ENCODE measurements at regions not wholly inside any gene's neighbourhood (a gene's known extent, or its start where the extent isn't known, plus 50 kb on each side); places are given as distances from the start of the nearest gene placed in this dataset.

GRCh38 chr7:17075601-17076255 is 193.9 kb upstream of the AGR3 start:
- H3K36me3 ChIP-seq (ENCODE audit: control insufficient read depth in 3 of 3, insufficient read depth in 3 of 3, low read length in 3 of 3): no peaks in the 10 kb centered on the region
- H3K27me3 ChIP-seq (ENCODE audit: control insufficient read depth in 3 of 3, insufficient read depth in 3 of 3, low read length in 3 of 3): no peaks in the 10 kb centered on the region
- H3K9me3 ChIP-seq (ENCODE audit: control insufficient read depth in 3 of 3, low read length in 3 of 3): no peaks in the 10 kb centered on the region
- H3K4me1 ChIP-seq (ENCODE audit: control insufficient read depth in 3 of 3, insufficient read depth in 3 of 3, low read length in 3 of 3): no peaks in the 10 kb centered on the region
- no peak overlapping the region for H3K4me3 ChIP-seq (ENCODE audit: low read length in 3 of 3)
- H3K9ac ChIP-seq (ENCODE audit: low read depth in 1 of 3, low read length in 3 of 3): no peak overlapping the region
- no peak overlapping the region for H3K27ac ChIP-seq (ENCODE audit: low read depth, low read length)

DNA sequence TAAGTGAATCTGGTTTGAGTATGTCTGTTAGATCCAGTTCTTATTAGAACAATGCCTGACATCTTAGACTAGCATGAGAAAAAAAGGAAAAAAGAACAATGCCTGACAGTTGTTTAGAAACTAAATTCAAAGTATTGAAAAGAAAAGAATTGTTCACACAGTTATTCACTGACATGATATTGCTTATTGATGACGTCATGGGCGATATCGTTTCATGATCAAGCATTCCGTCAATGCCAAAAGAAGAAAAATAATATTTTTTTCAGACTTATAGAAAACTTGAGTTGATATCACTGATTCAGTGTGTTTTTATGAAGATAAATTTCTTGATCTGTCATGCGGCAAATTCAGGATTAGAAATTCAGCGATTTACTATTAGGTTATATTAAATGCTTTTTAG is 196.5 kb upstream of the AGR3 start:
- H3K4me1 ChIP-seq (ENCODE audit: control insufficient read depth in 3 of 3, insufficient read depth in 3 of 3, low read length in 3 of 3): no peaks in the 10 kb centered on the region
- no peaks in the 10 kb centered on the region for H3K9me3 ChIP-seq (ENCODE audit: control insufficient read depth in 3 of 3, low read length in 3 of 3)
- H3K9ac ChIP-seq (ENCODE audit: low read depth in 1 of 3, low read length in 3 of 3): no peak overlapping the region
- no peak overlapping the region for H3K4me3 ChIP-seq (ENCODE audit: low read length in 3 of 3)
- no peaks in the 10 kb centered on the region for H3K27me3 ChIP-seq (ENCODE audit: control insufficient read depth in 3 of 3, insufficient read depth in 3 of 3, low read length in 3 of 3)
- H3K27ac ChIP-seq (ENCODE audit: low read depth, low read length): no peak overlapping the region
- H3K36me3 ChIP-seq (ENCODE audit: control insufficient read depth in 3 of 3, insufficient read depth in 3 of 3, low read length in 3 of 3): no peaks in the 10 kb centered on the region

GRCh38 chr7:17083392-17084165 is 201.8 kb upstream of the AGR3 start:
- H3K9me3 ChIP-seq (ENCODE audit: control insufficient read depth in 3 of 3, low read length in 3 of 3): no peaks in the 10 kb centered on the region
- H3K27ac ChIP-seq (ENCODE audit: low read depth, low read length): no peak overlapping the region
- H3K36me3 ChIP-seq (ENCODE audit: control insufficient read depth in 3 of 3, insufficient read depth in 3 of 3, low read length in 3 of 3): no peaks in the 10 kb centered on the region
- no peaks in the 10 kb centered on the region for H3K4me1 ChIP-seq (ENCODE audit: control insufficient read depth in 3 of 3, insufficient read depth in 3 of 3, low read length in 3 of 3)
- no peak overlapping the region for H3K4me3 ChIP-seq (ENCODE audit: low read length in 3 of 3)
- no peak overlapping the region for H3K9ac ChIP-seq (ENCODE audit: low read depth in 1 of 3, low read length in 3 of 3)
- no peaks in the 10 kb centered on the region for H3K27me3 ChIP-seq (ENCODE audit: control insufficient read depth in 3 of 3, insufficient read depth in 3 of 3, low read length in 3 of 3)

- no peaks in the 10 kb centered on the region for H3K27me3 ChIP-seq (ENCODE audit: control insufficient read depth in 3 of 3, insufficient read depth in 3 of 3, low read length in 3 of 3)
- no peak overlapping the region for H3K27ac ChIP-seq (ENCODE audit: low read depth, low read length)
- H3K9me3 ChIP-seq (ENCODE audit: control insufficient read depth in 3 of 3, low read length in 3 of 3): no peaks in the 10 kb centered on the region
- H3K4me1 ChIP-seq (ENCODE audit: control insufficient read depth in 3 of 3, insufficient read depth in 3 of 3, low read length in 3 of 3): no peaks in the 10 kb centered on the region
- H3K4me3 ChIP-seq (ENCODE audit: low read length in 3 of 3): no peak overlapping the region
- H3K36me3 ChIP-seq (ENCODE audit: control insufficient read depth in 3 of 3, insufficient read depth in 3 of 3, low read length in 3 of 3): no peaks in the 10 kb centered on the region
- no peak overlapping the region for H3K9ac ChIP-seq (ENCODE audit: low read depth in 1 of 3, low read length in 3 of 3)
Measured at GRCh38 chr7:17084166-17084475, 202.3 kb upstream of the AGR3 start.

- Histone ChIP-seq H3K9ac (ENCODE audit: low read depth in 1 of 3, low read length in 3 of 3) (no peak overlapping the region), H3K27me3 (ENCODE audit: control insufficient read depth in 3 of 3, insufficient read depth in 3 of 3, low read length in 3 of 3) (no peaks in the 10 kb centered on the region), H3K4me1 (ENCODE audit: control insufficient read depth in 3 of 3, insufficient read depth in 3 of 3, low read length in 3 of 3) (no peaks in the 10 kb centered on the region), H3K27ac (ENCODE audit: low read depth, low read length) (no peak overlapping the region), H3K9me3 (ENCODE audit: control insufficient read depth in 3 of 3, low read length in 3 of 3) (no peaks in the 10 kb centered on the region), H3K36me3 (ENCODE audit: control insufficient read depth in 3 of 3, insufficient read depth in 3 of 3, low read length in 3 of 3) (no peaks in the 10 kb centered on the region), H3K4me3 (ENCODE audit: low read length in 3 of 3) (no peak overlapping the region)
Measured at GRCh38 chr7:17085186-17085585, 203.4 kb upstream of the AGR3 start.

- Histone ChIP-seq H3K4me3 (ENCODE audit: low read length in 3 of 3) (no peak overlapping the region), H3K9ac (ENCODE audit: low read depth in 1 of 3, low read length in 3 of 3) (no peak overlapping the region), H3K27ac (ENCODE audit: low read depth, low read length) (no peak overlapping the region), H3K4me1 (ENCODE audit: control insufficient read depth in 3 of 3, insufficient read depth in 3 of 3, low read length in 3 of 3) (no peaks in the 10 kb centered on the region), H3K27me3 (ENCODE audit: control insufficient read depth in 3 of 3, insufficient read depth in 3 of 3, low read length in 3 of 3) (no peaks in the 10 kb centered on the region), H3K9me3 (ENCODE audit: control insufficient read depth in 3 of 3, low read length in 3 of 3) (no peaks in the 10 kb centered on the region), H3K36me3 (ENCODE audit: control insufficient read depth in 3 of 3, insufficient read depth in 3 of 3, low read length in 3 of 3) (no peaks in the 10 kb centered on the region)
Measured at GRCh38 chr7:17086403-17086802, 204.6 kb upstream of the AGR3 start.

DNA sequence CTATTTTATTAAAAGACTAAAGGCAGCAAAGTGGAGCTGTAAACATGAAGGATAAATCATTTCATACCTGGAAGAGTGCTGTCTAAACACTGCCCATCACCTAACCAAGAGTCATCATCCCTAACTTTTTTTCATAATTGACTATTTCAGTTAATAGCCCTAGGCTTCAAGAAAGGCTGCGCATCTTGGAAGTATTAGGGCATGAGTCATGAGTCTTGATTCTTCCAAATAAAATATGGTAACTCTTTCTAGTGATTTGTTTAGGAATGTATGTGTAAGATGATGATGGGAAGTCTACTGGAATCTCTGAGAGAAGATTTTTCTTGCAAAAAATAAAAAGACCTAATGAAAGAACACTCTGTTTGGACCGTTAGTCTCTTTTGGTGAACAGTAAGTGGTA is 207.7 kb upstream of the AHR start:
- no peaks in the 10 kb centered on the region for H3K9me3 ChIP-seq (ENCODE audit: control insufficient read depth in 3 of 3, low read length in 3 of 3)
- H3K36me3 ChIP-seq (ENCODE audit: control insufficient read depth in 3 of 3, insufficient read depth in 3 of 3, low read length in 3 of 3): no peaks in the 10 kb centered on the region
- H3K4me3 ChIP-seq (ENCODE audit: low read length in 3 of 3): no peak overlapping the region
- no peaks in the 10 kb centered on the region for H3K4me1 ChIP-seq (ENCODE audit: control insufficient read depth in 3 of 3, insufficient read depth in 3 of 3, low read length in 3 of 3)
- H3K27me3 ChIP-seq (ENCODE audit: control insufficient read depth in 3 of 3, insufficient read depth in 3 of 3, low read length in 3 of 3): no peaks in the 10 kb centered on the region
- H3K27ac ChIP-seq (ENCODE audit: low read depth, low read length): no peak overlapping the region
- no peak overlapping the region for H3K9ac ChIP-seq (ENCODE audit: low read depth in 1 of 3, low read length in 3 of 3)

DNA sequence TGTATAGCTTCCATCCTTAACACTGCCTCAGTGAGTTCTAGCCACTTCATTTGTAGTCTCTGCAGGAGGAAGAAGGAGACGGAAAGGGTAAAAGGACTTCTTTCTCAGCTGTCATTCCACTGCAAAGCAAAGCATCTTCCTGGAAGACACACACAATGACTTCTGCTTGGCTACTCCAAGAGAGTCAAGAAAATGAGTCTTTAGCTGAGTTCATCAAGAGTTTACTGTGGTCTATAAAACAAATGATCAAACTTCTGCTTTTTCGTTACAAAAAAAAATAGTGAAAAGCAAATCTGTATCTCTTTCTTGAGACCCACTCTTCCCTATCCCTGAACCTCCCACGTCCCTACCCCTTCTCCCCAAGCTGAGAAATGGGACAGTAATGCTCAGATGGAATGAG is 205.0 kb upstream of the AHR start:
- Histone ChIP-seq H3K9me3 (ENCODE audit: control insufficient read depth in 3 of 3, low read length in 3 of 3) (no peaks in the 10 kb centered on the region), H3K4me3 (ENCODE audit: low read length in 3 of 3) (no peak overlapping the region), H3K4me1 (ENCODE audit: control insufficient read depth in 3 of 3, insufficient read depth in 3 of 3, low read length in 3 of 3) (no peaks in the 10 kb centered on the region), H3K9ac (ENCODE audit: low read depth in 1 of 3, low read length in 3 of 3) (no peak overlapping the region), H3K36me3 (ENCODE audit: control insufficient read depth in 3 of 3, insufficient read depth in 3 of 3, low read length in 3 of 3) (no peaks in the 10 kb centered on the region), H3K27me3 (ENCODE audit: control insufficient read depth in 3 of 3, insufficient read depth in 3 of 3, low read length in 3 of 3) (no peaks in the 10 kb centered on the region), H3K27ac (ENCODE audit: low read depth, low read length) (no peak overlapping the region)

DNA sequence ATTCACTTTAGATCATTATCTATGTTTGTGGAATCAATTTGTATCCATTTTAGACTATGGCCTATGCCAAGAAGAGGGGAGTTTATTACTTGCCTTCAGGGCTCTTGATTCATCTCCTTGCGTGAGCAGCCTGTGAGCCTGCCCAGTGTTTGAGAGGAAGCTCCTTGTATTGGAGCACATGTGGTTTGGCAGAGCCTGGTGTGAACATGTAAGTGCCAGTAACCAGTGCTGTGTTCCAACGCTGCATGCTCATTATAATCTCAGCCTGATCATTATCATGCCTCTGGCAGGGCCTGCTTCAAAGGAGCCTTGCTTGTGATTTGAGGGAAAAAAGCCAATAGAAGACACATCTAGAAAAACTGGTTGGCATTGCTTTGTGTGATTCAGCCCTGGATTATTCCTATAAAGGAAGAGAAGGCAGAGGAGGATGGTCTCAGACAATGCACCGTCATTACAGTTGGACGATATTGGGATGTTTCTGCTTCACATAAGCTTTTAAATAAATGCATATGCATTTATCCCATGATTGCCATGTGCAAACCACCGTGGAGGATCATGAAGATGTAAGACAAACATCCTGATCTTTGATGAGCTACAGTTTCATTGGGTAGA is 203.4 kb upstream of the AHR start:
- Histone ChIP-seq H3K9me3 (ENCODE audit: control insufficient read depth in 3 of 3, low read length in 3 of 3) (no peaks in the 10 kb centered on the region), H3K4me3 (ENCODE audit: low read length in 3 of 3) (no peak overlapping the region), H3K4me1 (ENCODE audit: control insufficient read depth in 3 of 3, insufficient read depth in 3 of 3, low read length in 3 of 3) (no peaks in the 10 kb centered on the region), H3K9ac (ENCODE audit: low read depth in 1 of 3, low read length in 3 of 3) (no peak overlapping the region), H3K36me3 (ENCODE audit: control insufficient read depth in 3 of 3, insufficient read depth in 3 of 3, low read length in 3 of 3) (no peaks in the 10 kb centered on the region), H3K27me3 (ENCODE audit: control insufficient read depth in 3 of 3, insufficient read depth in 3 of 3, low read length in 3 of 3) (no peaks in the 10 kb centered on the region), H3K27ac (ENCODE audit: low read depth, low read length) (no peak overlapping the region)

DNA sequence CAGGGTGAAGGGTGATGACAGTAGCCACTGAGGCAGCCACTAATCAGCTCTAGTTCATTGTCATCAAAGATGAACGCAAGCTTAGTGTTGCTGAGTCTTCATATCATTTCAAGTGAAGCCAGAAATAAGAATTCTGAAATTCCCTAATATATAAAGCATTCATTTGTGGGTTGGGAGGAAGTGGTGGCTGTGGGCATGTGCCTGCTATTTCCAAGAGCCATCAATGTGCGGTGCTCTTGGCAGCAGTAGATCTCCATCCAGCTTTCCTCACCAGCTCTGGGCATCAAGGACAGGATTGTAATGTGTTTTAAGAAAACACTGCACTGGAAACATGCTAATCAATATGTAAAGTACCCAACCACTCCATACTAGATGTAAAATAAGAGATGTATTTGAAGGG is 202.5 kb upstream of the AHR start:
- Histone ChIP-seq H3K9me3 (ENCODE audit: control insufficient read depth in 3 of 3, low read length in 3 of 3) (no peaks in the 10 kb centered on the region), H3K4me1 (ENCODE audit: control insufficient read depth in 3 of 3, insufficient read depth in 3 of 3, low read length in 3 of 3) (no peaks in the 10 kb centered on the region), H3K27me3 (ENCODE audit: control insufficient read depth in 3 of 3, insufficient read depth in 3 of 3, low read length in 3 of 3) (no peaks in the 10 kb centered on the region), H3K4me3 (ENCODE audit: low read length in 3 of 3) (no peak overlapping the region), H3K36me3 (ENCODE audit: control insufficient read depth in 3 of 3, insufficient read depth in 3 of 3, low read length in 3 of 3) (no peaks in the 10 kb centered on the region), H3K27ac (ENCODE audit: low read depth, low read length) (no peak overlapping the region), H3K9ac (ENCODE audit: low read depth in 1 of 3, low read length in 3 of 3) (no peak overlapping the region)

Measured in skeletal muscle tissue (tissue), 3 donors.